ENCODE measurements at regions not wholly inside any gene's neighbourhood (a gene's known extent, or its start where the extent isn't known, plus 50 kb on each side); places are given as distances from the start of the nearest gene placed in this dataset.

- TF ChIP-seq POLR2A (IDR thresholded peaks at IDR 0.05) (no peak), CTCF (IDR thresholded peaks at IDR 0.05) (no peak)
- H3K27me3 ChIP-seq = no peaks in the 10 kb centered on the region
- no peak overlapping the region for H3K4me3 ChIP-seq
- no peaks in the 10 kb centered on the region for H3K4me1 ChIP-seq
- DNase-seq = no peak
- H3K36me3 ChIP-seq = no peaks in the 10 kb centered on the region
- H3K27ac ChIP-seq = no peak overlapping the region
- no peaks in the 10 kb centered on the region for H3K9me3 ChIP-seq
Measured at GRCh38 chr11:115677190-115677589, 173.0 kb upstream of the CADM1 start.

GRCh38 chr11:115676768-115677167 is 172.6 kb upstream of the CADM1 start:
- Histone ChIP-seq H3K27ac (no peak overlapping the region), H3K9me3 (no peaks in the 10 kb centered on the region), H3K4me3 (no peak overlapping the region), H3K27me3 (no peaks in the 10 kb centered on the region), H3K36me3 (no peaks in the 10 kb centered on the region), H3K4me1 (no peaks in the 10 kb centered on the region)
- no peak for DNase-seq
- TF ChIP-seq CTCF (IDR thresholded peaks at IDR 0.05) = no peak
- TF ChIP-seq POLR2A (IDR thresholded peaks at IDR 0.05) = no peak

- Histone ChIP-seq H3K9me3 (no peaks in the 10 kb centered on the region), H3K27ac (no peak overlapping the region), H3K27me3 (no peaks in the 10 kb centered on the region), H3K36me3 (no peaks in the 10 kb centered on the region), H3K4me3 (no peak overlapping the region), H3K4me1 (no peaks in the 10 kb centered on the region)
- TF ChIP-seq POLR2A (IDR thresholded peaks at IDR 0.05) (no peak), CTCF (IDR thresholded peaks at IDR 0.05) (no peak)
- DNase-seq = no peak
Measured at GRCh38 chr11:115676206-115676605, 172.0 kb upstream of the CADM1 start.

GRCh38 chr11:115674937-115675544 is 170.8 kb upstream of the CADM1 start:
- no peaks in the 10 kb centered on the region for H3K27me3 ChIP-seq
- TF ChIP-seq POLR2A (IDR thresholded peaks at IDR 0.05) (no peak), CTCF (IDR thresholded peaks at IDR 0.05) (no peak)
- H3K4me3 ChIP-seq = no peak overlapping the region
- no peak overlapping the region for H3K27ac ChIP-seq
- H3K4me1 ChIP-seq = no peaks in the 10 kb centered on the region
- H3K36me3 ChIP-seq = no peaks in the 10 kb centered on the region
- no peak for DNase-seq
- H3K9me3 ChIP-seq = no peaks in the 10 kb centered on the region

- H3K27me3 ChIP-seq = no peaks in the 10 kb centered on the region
- H3K36me3 ChIP-seq = no peaks in the 10 kb centered on the region
- no peaks in the 10 kb centered on the region for H3K9me3 ChIP-seq
- DNase-seq = no peak
- H3K27ac ChIP-seq = no peak overlapping the region
- TF ChIP-seq CTCF (IDR thresholded peaks at IDR 0.05) (no peak), POLR2A (IDR thresholded peaks at IDR 0.05) (no peak)
- no peak overlapping the region for H3K4me3 ChIP-seq
- H3K4me1 ChIP-seq = no peaks in the 10 kb centered on the region
Measured at GRCh38 chr11:115674176-115674936, 170.1 kb upstream of the CADM1 start.
